Cardiac fibroblast (primary cell): ENCODE measurements at regions not wholly inside any gene's neighbourhood (a gene's known extent, or its start where the extent isn't known, plus 50 kb on each side); places are given as distances from the start of the nearest gene placed in this dataset.

Experiments
- DNase-seq, 2 donors: peaks; one replicate each; pipeline versions ENCODE4 v3.0.0 to v3.0.0-alpha.2; 2010; ENCODE audit warnings: low read depth in 2 of 2
- H3K4me3 ChIP-seq, 2 donors: replicated peaks in 1 of 2; 1 replicate in 1 of 2; 2 replicates in 1 of 2; pipeline ENCODE4 v1.5.1; 2011; ENCODE audit warnings: low read depth in 2 of 2, low read length in 2 of 2, mild to moderate bottlenecking in 2 of 2, moderate library complexity in 1 of 2
- TF ChIP-seq, protein P1 (sequence below): IDR thresholded peaks from one replicate; pipeline ENCODE4 v1.5.1; 2011; ENCODE audit warnings: low read depth, mild to moderate bottlenecking, low read length, inconsistent platforms

DNA sequence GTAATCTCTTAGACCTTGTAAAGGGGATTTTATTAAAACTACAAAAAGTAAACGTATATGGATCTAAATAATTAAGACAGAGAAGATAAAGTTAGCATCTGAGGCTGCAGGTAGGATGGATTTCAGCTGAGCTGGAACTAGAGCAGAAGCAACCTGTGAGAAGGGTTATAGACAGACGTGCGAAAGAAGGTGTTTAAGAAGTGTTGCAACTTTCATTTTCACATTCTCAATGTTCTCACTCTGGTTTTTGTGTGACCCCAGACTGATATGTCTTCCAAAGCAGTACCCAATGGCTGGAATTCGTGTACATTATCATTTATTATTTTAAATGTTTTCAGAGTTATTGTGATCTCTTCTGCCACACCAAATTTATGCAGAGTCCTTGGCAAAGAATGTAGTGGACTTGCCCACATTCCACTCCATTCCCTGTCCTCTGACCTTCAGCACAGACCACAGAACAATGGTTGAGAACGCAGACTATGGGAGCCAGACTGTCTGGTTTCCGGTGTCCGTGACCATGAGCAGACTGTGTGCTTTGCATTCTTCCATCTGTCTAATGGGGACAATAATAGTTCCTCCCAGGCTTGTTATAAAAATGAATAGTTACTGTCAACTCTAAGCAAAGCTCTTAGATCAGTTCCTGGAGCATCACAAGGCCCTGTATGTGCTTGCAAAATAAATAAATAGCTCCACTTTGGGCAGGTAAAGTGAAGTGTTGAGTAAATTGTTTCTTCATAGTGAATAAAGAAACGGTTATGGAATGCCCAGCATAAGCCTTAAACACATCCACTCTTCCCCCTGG is 140.6 kb upstream of the SAMSN1 start:
- DNase-seq: peak in 1 of 2 donors; percentile 74
- H3K4me3 ChIP-seq: no peak overlapping the region
- TF ChIP-seq, protein P1, sequence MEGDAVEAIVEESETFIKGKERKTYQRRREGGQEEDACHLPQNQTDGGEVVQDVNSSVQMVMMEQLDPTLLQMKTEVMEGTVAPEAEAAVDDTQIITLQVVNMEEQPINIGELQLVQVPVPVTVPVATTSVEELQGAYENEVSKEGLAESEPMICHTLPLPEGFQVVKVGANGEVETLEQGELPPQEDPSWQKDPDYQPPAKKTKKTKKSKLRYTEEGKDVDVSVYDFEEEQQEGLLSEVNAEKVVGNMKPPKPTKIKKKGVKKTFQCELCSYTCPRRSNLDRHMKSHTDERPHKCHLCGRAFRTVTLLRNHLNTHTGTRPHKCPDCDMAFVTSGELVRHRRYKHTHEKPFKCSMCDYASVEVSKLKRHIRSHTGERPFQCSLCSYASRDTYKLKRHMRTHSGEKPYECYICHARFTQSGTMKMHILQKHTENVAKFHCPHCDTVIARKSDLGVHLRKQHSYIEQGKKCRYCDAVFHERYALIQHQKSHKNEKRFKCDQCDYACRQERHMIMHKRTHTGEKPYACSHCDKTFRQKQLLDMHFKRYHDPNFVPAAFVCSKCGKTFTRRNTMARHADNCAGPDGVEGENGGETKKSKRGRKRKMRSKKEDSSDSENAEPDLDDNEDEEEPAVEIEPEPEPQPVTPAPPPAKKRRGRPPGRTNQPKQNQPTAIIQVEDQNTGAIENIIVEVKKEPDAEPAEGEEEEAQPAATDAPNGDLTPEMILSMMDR: no peak

DNA sequence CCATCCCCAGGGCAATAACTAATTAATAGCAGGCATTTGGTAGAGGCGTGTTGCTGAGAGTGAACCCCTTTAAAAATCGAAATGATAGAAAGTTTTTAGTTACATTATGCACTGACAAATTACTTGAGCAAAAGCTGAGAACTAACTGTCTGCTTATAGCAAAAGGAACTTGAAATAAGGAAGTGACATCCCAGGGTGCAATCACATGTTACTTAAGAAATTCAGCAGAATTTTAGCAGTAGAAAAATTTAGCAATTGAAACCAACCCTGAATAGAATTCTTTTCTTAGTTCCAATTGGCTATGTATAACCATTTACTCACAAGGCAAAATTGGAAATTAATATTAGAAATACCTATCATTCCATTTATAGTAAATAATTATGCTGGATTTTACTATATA is 139.5 kb upstream of the SAMSN1 start:
- DNase-seq: no peak
- TF ChIP-seq, protein P1: no peak
- H3K4me3 ChIP-seq: no peak overlapping the region

DNA sequence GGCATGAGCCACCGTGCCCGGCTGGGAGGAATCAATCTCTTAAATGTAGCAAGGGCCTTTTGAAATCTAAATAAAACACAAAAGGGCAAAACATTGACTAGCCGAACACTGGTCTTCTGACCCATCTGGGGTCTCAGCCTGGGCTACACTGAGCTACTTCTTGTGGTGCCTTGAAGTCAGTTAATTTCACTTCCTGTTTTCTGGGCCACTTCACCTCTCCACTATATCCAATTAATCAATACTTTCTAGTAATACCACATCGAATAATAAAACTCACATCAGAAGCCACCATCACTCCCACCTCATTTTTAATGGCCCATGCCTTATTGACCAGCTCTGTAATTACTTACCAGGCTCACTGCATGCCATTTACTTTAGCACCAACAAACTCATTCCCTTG is 138.0 kb upstream of the SAMSN1 start:
- no peak overlapping the region for H3K4me3 ChIP-seq
- no peak for DNase-seq
- TF ChIP-seq, protein P1: no peak

DNA sequence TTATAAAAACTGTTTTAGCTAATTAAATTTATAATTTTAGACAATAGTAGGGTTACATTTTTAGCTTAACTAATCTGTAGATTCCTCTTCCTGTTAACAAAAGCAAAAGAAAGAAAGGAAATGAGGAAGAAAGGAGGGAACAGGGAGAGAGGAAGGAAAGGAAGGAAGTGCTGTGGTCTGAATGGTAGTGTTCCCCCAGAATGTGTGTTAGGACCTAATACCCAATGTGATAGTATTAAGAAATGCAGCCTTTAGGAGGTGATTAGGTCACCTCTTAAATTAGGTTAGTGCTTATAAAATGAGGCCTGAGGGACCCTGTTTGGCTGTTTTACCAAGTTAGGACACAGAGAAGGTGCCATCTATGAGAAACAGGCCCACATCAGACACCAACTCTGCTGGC is 136.9 kb upstream of the SAMSN1 start:
- TF ChIP-seq, protein P1: no peak
- H3K4me3 ChIP-seq: no peak overlapping the region
- DNase-seq: no peak

DNA sequence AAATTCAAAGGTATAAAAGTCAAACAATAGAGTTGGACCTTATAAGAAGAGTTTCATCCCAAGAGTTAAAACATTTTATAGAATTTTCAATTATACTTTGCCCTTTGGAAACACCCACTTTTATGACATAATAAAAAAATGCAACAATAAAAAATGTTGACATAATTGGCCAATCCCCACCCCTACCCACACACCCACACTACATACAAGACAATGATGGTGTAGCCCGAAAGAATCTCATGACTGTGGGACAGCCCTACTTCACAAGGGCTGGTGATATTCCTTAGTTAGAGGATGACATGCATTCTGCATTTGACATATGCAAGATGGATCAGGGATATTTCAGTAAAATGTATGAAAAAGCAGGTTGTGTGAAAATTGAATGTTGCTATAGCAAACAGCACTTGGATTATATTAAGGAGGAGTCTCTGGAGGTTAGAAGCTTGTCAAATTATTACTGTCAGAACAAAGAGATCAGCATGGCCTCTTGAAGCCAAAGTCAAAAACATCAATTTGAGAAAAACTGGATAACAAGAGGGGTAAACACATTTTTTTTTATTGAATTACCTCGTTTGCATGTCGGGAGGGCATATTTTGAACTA is 133.0 kb upstream of the SAMSN1 start:
- TF ChIP-seq, protein P1: no peak
- DNase-seq: no peak
- H3K4me3 ChIP-seq: no peak overlapping the region

DNA sequence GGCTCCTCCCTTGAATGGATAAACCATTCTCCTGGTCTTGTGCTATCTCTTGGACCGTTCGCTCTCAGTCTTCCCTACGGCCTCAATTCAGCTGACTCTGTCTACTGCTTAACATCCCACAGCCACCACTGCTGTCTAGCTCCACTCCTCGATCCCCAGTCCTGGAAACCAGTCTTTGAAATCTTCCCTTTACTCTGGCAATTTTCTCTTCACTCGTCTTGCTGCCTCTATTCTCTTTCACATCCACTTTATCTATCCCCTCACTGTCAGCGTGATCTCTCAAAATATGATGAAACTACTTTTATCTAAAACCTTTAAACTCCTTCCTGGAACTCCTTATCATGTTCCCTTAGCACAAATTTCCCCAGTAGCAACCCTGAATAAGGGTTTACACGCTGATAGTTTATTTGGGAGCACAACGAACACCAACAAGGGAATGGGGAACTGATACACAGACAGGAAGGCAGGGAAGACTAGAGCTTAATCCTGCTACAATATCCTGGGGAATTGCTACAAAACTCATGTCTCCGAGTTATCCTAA is 131.6 kb upstream of the SAMSN1 start:
- no peak overlapping the region for H3K4me3 ChIP-seq
- TF ChIP-seq, protein P1: no peak
- DNase-seq: no peak
